Frontal cortex (tissue), 3 donors: ENCODE measurements at regions not wholly inside any gene's neighbourhood (a gene's known extent, or its start where the extent isn't known, plus 50 kb on each side); places are given as distances from the start of the nearest gene placed in this dataset.
A peak's percentile ranks its signal among the peaks of the same experiment; 100 is the strongest.

ENCODE experiments used
- DNase-seq, 2 donors: peaks; one replicate each; pipeline ENCODE4 v3.0.0; 2012; ENCODE audit warnings: low spot score in 2 of 2
- FAIRE-seq: peaks from 2 replicates; lab custom pipeline; 2012; peaks lifted over from hg19 to GRCh38; lab: Jason Lieb, UNC
- donor health status: control.
- donor health status: control.
- donor health status: control.

- FAIRE-seq = no peak
- no peak for DNase-seq
These were observed 99.5 kb upstream of the FOXC1 start for GRCh38 chr6:1510239-1510638.

GRCh38 chr6:1513215-1513780 lies 96.4 kb upstream of the FOXC1 start:
- FAIRE-seq = no peak
- DNase-seq = no peak

DNA sequence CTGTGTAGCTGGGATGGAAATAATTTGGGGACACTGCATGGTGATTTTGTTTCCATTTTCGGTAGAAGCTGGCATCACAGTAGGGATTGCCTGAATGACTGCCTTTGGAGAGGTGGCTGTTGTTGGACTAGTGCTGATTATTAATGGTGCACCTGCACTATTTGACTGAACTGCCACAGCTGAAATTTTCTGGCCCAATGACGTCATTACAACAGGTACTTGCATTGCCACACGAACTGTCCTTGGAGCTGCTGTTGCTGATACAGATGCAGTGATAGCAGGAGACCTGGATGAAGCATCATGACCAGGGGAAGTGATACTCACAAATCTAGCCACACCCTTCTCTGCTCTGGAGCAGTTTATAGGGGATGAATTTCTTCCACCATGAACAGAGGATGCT lies 95.6 kb upstream of the FOXC1 start:
- no peak for FAIRE-seq
- no peak for DNase-seq

GRCh38 chr6:1515280-1515679 lies 94.4 kb upstream of the FOXC1 start:
- FAIRE-seq (no peak), DNase-seq (no peak)

GRCh38 chr6:1515781-1516180 lies 93.9 kb upstream of the FOXC1 start:
- FAIRE-seq (no peak), DNase-seq (no peak)

- no peak for DNase-seq
- FAIRE-seq = no peak
These were observed 92.8 kb upstream of the FOXC1 start for GRCh38 chr6:1516742-1517520.

DNA sequence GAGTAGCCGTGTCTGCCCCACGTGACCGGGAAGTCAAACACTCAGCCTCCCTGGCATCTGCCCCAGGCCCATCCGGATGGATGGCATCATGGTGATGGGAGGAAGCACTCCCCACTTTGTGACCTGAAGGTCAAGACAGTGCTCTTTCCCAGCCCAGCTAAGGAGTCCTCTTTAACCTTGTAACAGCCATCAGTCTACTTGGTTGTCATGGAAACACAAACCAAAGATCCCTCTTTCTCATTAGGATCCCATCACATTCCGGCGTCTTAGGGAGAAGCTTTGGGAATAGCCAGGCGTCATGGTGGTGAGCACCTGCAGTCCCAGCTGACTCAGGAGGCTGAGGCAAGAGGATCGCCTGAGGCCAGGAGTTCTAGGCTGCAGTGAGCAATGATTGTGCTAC lies 90.9 kb upstream of the FOXC1 start:
- FAIRE-seq = no peak

DNA sequence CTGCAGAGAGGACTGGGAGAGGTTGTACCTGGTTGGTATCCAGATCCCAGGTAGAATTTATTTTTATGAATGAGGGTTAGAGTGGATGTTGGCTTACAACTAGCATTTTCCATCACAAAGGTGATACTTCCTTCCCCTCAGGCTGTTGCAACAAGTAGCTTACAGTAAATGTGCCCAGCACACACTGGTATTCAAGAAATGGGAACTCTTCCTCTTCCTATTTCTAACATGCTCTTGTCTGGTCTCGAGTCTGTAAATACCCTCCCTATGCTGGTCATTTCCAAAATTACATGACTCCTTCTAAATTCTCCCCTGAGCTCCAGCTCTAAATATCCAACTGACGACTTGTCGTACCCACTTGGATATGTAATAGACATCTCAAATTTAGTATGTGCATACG lies 90.1 kb upstream of the FOXC1 start:
- FAIRE-seq (no peak), DNase-seq (no peak)

More for the DNA sequence above, 90.9 kb upstream of the FOXC1 start:
- no peak for DNase-seq

- DNase-seq (no peak), FAIRE-seq (no peak)
These were observed 86.9 kb upstream of the FOXC1 start for GRCh38 chr6:1522779-1523178.

DNA sequence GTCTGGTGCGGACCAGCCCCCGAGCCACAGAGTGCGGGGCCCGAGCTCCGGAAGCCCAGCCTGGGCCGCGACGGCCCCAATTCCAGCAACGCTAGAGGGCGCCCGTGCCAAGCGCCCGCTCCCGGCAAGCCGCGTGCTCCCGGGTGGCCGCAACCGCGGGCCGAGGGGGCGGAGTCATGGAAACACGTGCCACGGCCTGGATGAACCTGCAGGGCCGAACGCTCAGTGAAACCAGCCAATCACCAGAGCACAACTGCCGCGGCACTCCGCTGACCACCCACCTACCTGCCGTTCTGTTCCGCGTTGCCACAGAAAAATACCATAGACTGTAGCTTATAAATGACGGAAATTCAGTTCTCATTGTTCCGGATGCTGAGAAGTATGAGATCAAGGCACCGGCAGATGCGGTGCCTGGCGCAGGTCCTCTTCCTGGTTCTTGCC lies 85.7 kb upstream of the FOXC1 start:
- FAIRE-seq = no peak
- DNase-seq = peak; percentile 62 to 81

GRCh38 chr6:1525364-1526038 lies 84.2 kb upstream of the FOXC1 start:
- FAIRE-seq = no peak
- no peak for DNase-seq

- DNase-seq (peak in 1 of 2 donors; percentile 35), FAIRE-seq (no peak)
These were observed 83.2 kb upstream of the FOXC1 start for GRCh38 chr6:1526398-1527072.

DNA sequence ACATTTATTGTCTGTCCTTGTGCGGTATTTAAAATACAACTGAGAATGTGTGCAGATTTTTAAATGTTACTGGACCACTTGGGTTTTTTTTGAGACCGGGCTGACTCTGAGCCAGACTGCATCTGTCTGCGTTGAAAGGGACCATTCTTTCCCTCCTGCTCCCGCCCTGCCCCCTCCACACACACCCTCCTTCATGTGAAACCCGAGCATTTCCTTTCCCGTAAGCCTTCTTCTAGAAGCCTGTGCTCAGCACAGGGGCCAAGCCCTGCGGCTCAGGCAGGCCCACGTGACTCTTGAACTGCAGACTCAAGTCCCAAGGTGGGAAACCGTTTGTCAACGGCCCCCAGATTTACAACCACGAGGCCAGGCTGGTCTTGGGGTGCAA lies 82.7 kb upstream of the FOXC1 start:
- DNase-seq (peak; percentile 58 to 67), FAIRE-seq (no peak)

DNA sequence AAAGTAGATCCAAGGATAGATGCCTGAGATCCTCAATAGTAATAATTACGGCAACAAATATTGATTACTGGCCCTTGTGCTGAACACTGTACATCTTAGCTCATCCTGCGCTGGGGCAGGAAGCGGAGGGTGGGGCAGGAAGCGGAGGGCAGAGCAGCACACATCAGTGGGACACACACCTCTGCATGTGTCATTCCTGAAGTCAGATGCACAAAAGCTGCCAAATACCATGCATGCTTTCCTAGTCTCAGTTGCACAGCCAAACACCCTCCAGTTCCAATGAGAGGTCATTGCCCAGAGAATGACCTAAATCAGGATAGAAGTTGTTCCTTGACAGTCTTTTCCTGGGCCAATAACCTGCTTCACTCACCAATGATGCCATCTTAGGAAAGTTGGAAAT lies 74.4 kb upstream of the FOXC1 start:
- no peak for FAIRE-seq

GRCh38 chr6:1536526-1537429 lies 72.9 kb upstream of the FOXC1 start:
- FAIRE-seq = no peak
- no peak for DNase-seq

More for the DNA sequence above, 74.4 kb upstream of the FOXC1 start:
- DNase-seq = no peak

- DNase-seq (no peak), FAIRE-seq (no peak)
These were observed 71.3 kb upstream of the FOXC1 start for GRCh38 chr6:1538369-1538768.

DNA sequence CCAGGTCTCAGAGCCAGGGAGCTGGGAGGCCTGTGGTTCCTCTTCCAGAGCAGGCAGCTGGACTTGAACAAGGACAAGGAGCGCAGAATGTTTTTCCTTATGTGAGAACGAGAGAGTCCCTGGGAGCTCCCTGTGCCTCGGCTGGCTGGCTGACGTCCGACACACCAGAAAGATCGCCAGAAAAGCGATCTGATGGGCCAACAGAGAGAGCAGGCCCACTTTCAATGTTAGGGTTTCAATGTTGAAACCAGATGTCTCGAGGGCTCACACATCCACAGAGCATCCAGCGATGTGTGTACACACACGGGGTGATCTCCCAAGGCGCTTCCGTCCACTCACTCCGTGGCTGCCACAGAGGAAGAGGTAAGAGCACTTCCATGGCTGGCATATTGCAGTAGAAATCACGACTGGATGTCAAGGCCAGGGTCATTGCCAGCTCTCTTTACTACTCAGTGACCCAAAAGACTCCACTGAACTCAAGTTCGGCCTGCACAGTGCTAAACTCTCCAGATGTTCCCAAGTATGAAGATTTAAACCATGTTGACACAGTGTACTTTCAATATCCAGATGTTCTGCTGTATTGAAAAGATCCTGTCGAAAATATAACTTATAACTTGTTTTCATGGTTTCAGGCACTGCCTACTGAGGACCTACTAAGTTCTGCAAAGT lies 70.8 kb upstream of the FOXC1 start:
- DNase-seq = no peak
- FAIRE-seq = no peak

- FAIRE-seq (no peak), DNase-seq (no peak)
These were observed 68.7 kb upstream of the FOXC1 start for GRCh38 chr6:1540864-1541521.

GRCh38 chr6:1542335-1542734 lies 67.4 kb upstream of the FOXC1 start:
- FAIRE-seq (no peak), DNase-seq (no peak)
